ENCODE measurements at regions not wholly inside any gene's neighbourhood (a gene's known extent, or its start where the extent isn't known, plus 50 kb on each side); places are given as distances from the start of the nearest gene placed in this dataset.

- Histone ChIP-seq H3K36me3 (ENCODE audit: low read depth) (no peaks in the 10 kb centered on the region), H3K9ac (no peak overlapping the region), H3K4me1 (ENCODE audit: insufficient read depth) (no peaks in the 10 kb centered on the region; the same call in 1 of the 2 replicates), H3K4me2 (ENCODE audit: unreplicated experiment) (no peak overlapping the region), H2AFZ (no peak overlapping the region), H3F3A (ENCODE audit: insufficient read depth) (no peaks in the 10 kb centered on the region), H3K27me3 (replicated peaks; ENCODE audit: insufficient read depth) (0 out of 2 replicates have a peak, but pooled peaks cover 4% of the 10 kb centered on the region), H4K20me1 (ENCODE audit: insufficient read depth) (no peaks in the 10 kb centered on the region), H3K4me3 (no peak overlapping the region), H3K9me3 (ENCODE audit: low read depth) (no peaks in the 10 kb centered on the region), H3K27ac (no peak overlapping the region), H3K79me2 (ENCODE audit: insufficient read depth) (no peaks in the 10 kb centered on the region), H3K9me2 (ENCODE audit: insufficient read depth) (no peaks in the 10 kb centered on the region)
- in situ Hi-C loops (cut with MboI): no loop called here
- 41 to 56% methylated on average over 5 of the region's 5 CpGs for WGBS, 2 experiments (ENCODE audit: low coverage in 1 of 2, low lambda C conversion rate in 2 of 2, missing lambda C conversion rate in 2 of 2)
- peak; percentile 41 for DNase-seq
- no peak for TF ChIP-seq EZH2 (IDR thresholded peaks at IDR 0.05; ENCODE audit: insufficient read depth, poor library complexity, severe bottlenecking)
- no peak for TF ChIP-seq EZH2phosphoT487 (IDR thresholded peaks at IDR 0.05; ENCODE audit: insufficient read depth, low read depth)
Observed at GRCh38 chr12:127343940-127344339, 923.0 kb upstream of the TMEM132C start.

- no peaks in the 10 kb centered on the region for H3K4me1 ChIP-seq (ENCODE audit: insufficient read depth)
- H3K27ac ChIP-seq: no peak overlapping the region
- no peak for TF ChIP-seq EZH2 (IDR thresholded peaks at IDR 0.05; ENCODE audit: insufficient read depth, poor library complexity, severe bottlenecking)
- H3K27me3 ChIP-seq (replicated peaks; ENCODE audit: insufficient read depth): 0 out of 2 replicates have a peak, but pooled peaks cover 4% of the 10 kb centered on the region
- H3K9me2 ChIP-seq (ENCODE audit: insufficient read depth): no peaks in the 10 kb centered on the region
- no peaks in the 10 kb centered on the region for H4K20me1 ChIP-seq (ENCODE audit: insufficient read depth)
- H3K4me3 ChIP-seq: no peak overlapping the region
- no peaks in the 10 kb centered on the region for H3K79me2 ChIP-seq (ENCODE audit: insufficient read depth)
- H2AFZ ChIP-seq: no peak overlapping the region
- no peaks in the 10 kb centered on the region for H3F3A ChIP-seq (ENCODE audit: insufficient read depth)
- no peaks in the 10 kb centered on the region for H3K9me3 ChIP-seq (ENCODE audit: low read depth)
- H3K36me3 ChIP-seq (ENCODE audit: low read depth): no peaks in the 10 kb centered on the region
- in situ Hi-C loops (cut with MboI): loop anchor here (25.0 kb wide), 1 partner anchor 564 kb away; no protein-coding TSS in a partner anchor
- H3K4me2 ChIP-seq (ENCODE audit: unreplicated experiment): no peak overlapping the region
- 54 to 56% methylated on average over 11 of the region's 11 CpGs for WGBS, 2 experiments (ENCODE audit: low coverage in 1 of 2, low lambda C conversion rate in 2 of 2, missing lambda C conversion rate in 2 of 2)
- no peak for DNase-seq
- H3K9ac ChIP-seq: no peak overlapping the region
Observed at GRCh38 chr12:127351481-127352010, 915.4 kb upstream of the TMEM132C start.

GRCh38 chr12:127355061-127355841 is 911.7 kb upstream of the TMEM132C start:
- Histone ChIP-seq H3K27me3 (replicated peaks; ENCODE audit: insufficient read depth) (no peaks in the 10 kb centered on the region), H3F3A (ENCODE audit: insufficient read depth) (no peaks in the 10 kb centered on the region), H3K36me3 (ENCODE audit: low read depth) (no peaks in the 10 kb centered on the region), H3K4me1 (ENCODE audit: insufficient read depth) (no peaks in the 10 kb centered on the region), H3K4me2 (ENCODE audit: unreplicated experiment) (no peak overlapping the region), H3K4me3 (no peak overlapping the region), H3K27ac (no peak overlapping the region), H3K9me2 (ENCODE audit: insufficient read depth) (no peaks in the 10 kb centered on the region), H2AFZ (no peak overlapping the region), H3K9me3 (ENCODE audit: low read depth) (no peaks in the 10 kb centered on the region), H4K20me1 (ENCODE audit: insufficient read depth) (no peaks in the 10 kb centered on the region), H3K9ac (no peak overlapping the region), H3K79me2 (ENCODE audit: insufficient read depth) (no peaks in the 10 kb centered on the region)
- TF ChIP-seq EZH2 (IDR thresholded peaks at IDR 0.05; ENCODE audit: insufficient read depth, poor library complexity, severe bottlenecking) (no peak), EZH2phosphoT487 (IDR thresholded peaks at IDR 0.05; ENCODE audit: insufficient read depth, low read depth) (no peak)
- in situ Hi-C loops (cut with MboI): loop anchor here (25.0 kb wide), 1 partner anchor 568 kb away; no protein-coding TSS in a partner anchor
- peak; percentile 60 for DNase-seq
- 61 to 75% methylated on average over 9 to 10 of the region's 10 CpGs for WGBS, 2 experiments (ENCODE audit: low coverage in 1 of 2, low lambda C conversion rate in 2 of 2, missing lambda C conversion rate in 2 of 2)

- DNase-seq: no peak
- Histone ChIP-seq H3K27ac (no peak overlapping the region), H3K27me3 (replicated peaks; ENCODE audit: insufficient read depth) (no peaks in the 10 kb centered on the region), H3K36me3 (ENCODE audit: low read depth) (no peaks in the 10 kb centered on the region), H3K4me1 (ENCODE audit: insufficient read depth) (no peaks in the 10 kb centered on the region), H3K79me2 (ENCODE audit: insufficient read depth) (no peaks in the 10 kb centered on the region), H3K9me3 (ENCODE audit: low read depth) (no peaks in the 10 kb centered on the region), H2AFZ (no peak overlapping the region), H4K20me1 (ENCODE audit: insufficient read depth) (no peaks in the 10 kb centered on the region), H3K4me2 (ENCODE audit: unreplicated experiment) (no peak overlapping the region), H3K9me2 (ENCODE audit: insufficient read depth) (no peaks in the 10 kb centered on the region), H3K9ac (no peak overlapping the region), H3K4me3 (no peak overlapping the region), H3F3A (ENCODE audit: insufficient read depth) (no peaks in the 10 kb centered on the region)
- WGBS, 2 experiments (ENCODE audit: low coverage in 1 of 2, low lambda C conversion rate in 2 of 2, missing lambda C conversion rate in 2 of 2): 77 to 79% methylated on average over 2 of the region's 2 CpGs
- in situ Hi-C loops (cut with MboI): loop anchor here (25.0 kb wide), 1 partner anchor 572 kb away; no protein-coding TSS in a partner anchor
- TF ChIP-seq EZH2 (IDR thresholded peaks at IDR 0.05; ENCODE audit: insufficient read depth, poor library complexity, severe bottlenecking) (no peak), EZH2phosphoT487 (IDR thresholded peaks at IDR 0.05; ENCODE audit: insufficient read depth, low read depth) (no peak)
Observed at GRCh38 chr12:127358888-127359287, 908.1 kb upstream of the TMEM132C start.

All from GM23248 (cell line).